Left ventricle myocardium inferior (tissue), 1 donor: ENCODE measurements at regions not wholly inside any gene's neighbourhood (a gene's known extent, or its start where the extent isn't known, plus 50 kb on each side); places are given as distances from the start of the nearest gene placed in this dataset.
"Not testable (repeated sequence)": the region's sequence is repeated elsewhere in the genome, so short reads cannot be mapped to it uniquely, and the experiment has no call there.

ENCODE experiments used
- DNase-seq: peaks from one replicate; pipeline ENCODE4 v3.0.0-alpha.2; 2020
- H3K27ac ChIP-seq: fragments of 200-600 bp; replicated peaks from 2 replicates; pipeline ENCODE4 v1.8.0; 2021
- H3K27me3 ChIP-seq: fragments of 200-600 bp; 2 replicates; pipeline ENCODE4 v1.8.0; 2021; ENCODE audit warnings: low read depth
- H3K36me3 ChIP-seq: fragments of 200-600 bp; 2 replicates; pipeline ENCODE4 v1.8.0; 2021
- H3K4me1 ChIP-seq: fragments of 200-600 bp; 2 replicates; pipeline ENCODE4 v1.8.0; 2021
- H3K4me3 ChIP-seq: fragments of 200-600 bp; 2 replicates; pipeline ENCODE4 v1.8.0; 2021; ENCODE audit warnings: mild to moderate bottlenecking, moderate library complexity
- H3K9me3 ChIP-seq: fragments of 200-600 bp; replicated peaks from 2 replicates; pipeline ENCODE4 v1.8.0; 2021
- CTCF ChIP-seq: fragments of 200-600 bp; IDR thresholded peaks from 2 replicates; pipeline ENCODE4 v1.8.0; 2021; ENCODE audit warnings: antibody characterized with exemption, mild to moderate bottlenecking, borderline replicate concordance
- intact Hi-C: fragments of 100-400 bp; cut with micrococcal nuclease; formaldehyde crosslinking; loops from one replicate; pipeline ENCODE4 v1.11.0; 2022
- donor health status: DM: no; HTN: yes; CAD: no; lungs with severe emphysema.

DNA sequence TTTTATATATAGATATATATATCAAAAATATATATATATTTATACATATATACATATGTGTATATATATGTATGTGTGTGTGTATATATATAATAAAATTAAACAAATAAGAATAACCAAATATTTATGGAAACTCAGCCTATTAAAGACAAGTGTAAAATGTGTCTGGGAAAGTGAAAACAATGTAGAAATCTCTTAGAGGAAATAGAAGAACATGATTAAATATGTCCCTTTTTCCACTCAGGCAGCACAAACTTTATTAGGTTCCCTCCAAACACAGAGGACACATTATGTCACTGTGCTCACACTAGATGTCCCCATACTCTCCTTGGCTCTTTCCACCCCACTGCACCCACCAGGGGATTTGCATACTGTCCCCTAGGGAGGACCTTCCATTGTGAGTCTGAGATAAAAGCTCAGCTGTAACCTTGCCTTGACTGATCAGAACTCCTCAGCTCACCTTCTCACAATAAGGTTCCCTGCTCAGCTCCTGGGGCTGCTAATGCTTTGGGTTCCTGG lies 1360.7 kb downstream of the RPIA start:
- H3K27ac ChIP-seq, H3K9me3 ChIP-seq, DNase-seq, H3K36me3 ChIP-seq, H3K4me1 ChIP-seq, intact Hi-C loops, H3K4me3 ChIP-seq: not testable (repeated sequence)
- H3K27me3 ChIP-seq, result peaks cover 18% of the 10 kb centered on the region

- no peaks in the 10 kb centered on the region for H3K36me3 ChIP-seq
- intact Hi-C loops, result no loop called here
- H3K4me3 ChIP-seq, result no peak overlapping the region
- no peaks in the 10 kb centered on the region for H3K4me1 ChIP-seq
- H3K9me3 ChIP-seq, result no peaks in the 10 kb centered on the region
- peaks cover 87% of the 10 kb centered on the region for H3K27me3 ChIP-seq
- peak; percentile 51 for TF ChIP-seq CTCF
- no peak for DNase-seq
- no peak overlapping the region for H3K27ac ChIP-seq
These were observed 1377.9 kb downstream of the RPIA start for GRCh38 chr2:90069290-90069894.

- H3K36me3 ChIP-seq, result no peaks in the 10 kb centered on the region
- intact Hi-C loops, result no loop called here
- TF ChIP-seq CTCF, result no peak
- H3K27me3 ChIP-seq, result peaks cover 66% of the 10 kb centered on the region
- no peak overlapping the region for H3K4me3 ChIP-seq
- H3K4me1 ChIP-seq, result no peaks in the 10 kb centered on the region
- DNase-seq, result no peak
- no peaks in the 10 kb centered on the region for H3K9me3 ChIP-seq
- no peak overlapping the region for H3K27ac ChIP-seq
These were observed 1384.8 kb downstream of the RPIA start for GRCh38 chr2:90076311-90076710.

- no peak for DNase-seq
- Histone ChIP-seq H3K4me3 (no peak overlapping the region), H3K36me3 (no peaks in the 10 kb centered on the region), H3K27ac (no peak overlapping the region), H3K9me3 (no peaks in the 10 kb centered on the region), H3K27me3 (peaks cover 50% of the 10 kb centered on the region), H3K4me1 (no peaks in the 10 kb centered on the region)
- no peak for TF ChIP-seq CTCF
- intact Hi-C loops, result no loop called here
These were observed 1386.5 kb downstream of the RPIA start for GRCh38 chr2:90077948-90078347.

DNA sequence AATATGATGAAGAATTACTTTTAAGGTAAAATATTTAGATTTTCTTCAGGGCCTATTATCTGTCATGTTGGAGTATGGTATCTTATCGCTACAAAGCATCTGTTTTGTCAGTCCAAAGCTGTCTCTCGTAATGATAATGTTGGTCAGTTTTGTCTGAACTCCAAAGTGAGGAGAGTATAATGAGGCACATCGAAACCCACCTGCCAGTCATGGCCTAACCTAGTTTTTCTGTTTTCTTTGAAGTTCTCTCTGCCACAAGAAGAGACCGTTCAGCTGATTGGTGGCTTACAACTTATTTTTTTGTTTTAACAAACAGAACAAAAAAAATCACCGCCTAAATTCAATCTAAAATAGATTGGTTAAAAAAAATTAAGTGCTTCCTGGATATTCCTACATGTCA lies 1387.9 kb downstream of the RPIA start:
- intact Hi-C loops, result no loop called here
- Histone ChIP-seq H3K27ac (no peak overlapping the region), H3K4me3 (no peak overlapping the region), H3K9me3 (no peaks in the 10 kb centered on the region), H3K27me3 (peaks cover 37% of the 10 kb centered on the region), H3K36me3 (no peaks in the 10 kb centered on the region), H3K4me1 (no peaks in the 10 kb centered on the region)
- no peak for DNase-seq
- TF ChIP-seq CTCF, result no peak

DNA sequence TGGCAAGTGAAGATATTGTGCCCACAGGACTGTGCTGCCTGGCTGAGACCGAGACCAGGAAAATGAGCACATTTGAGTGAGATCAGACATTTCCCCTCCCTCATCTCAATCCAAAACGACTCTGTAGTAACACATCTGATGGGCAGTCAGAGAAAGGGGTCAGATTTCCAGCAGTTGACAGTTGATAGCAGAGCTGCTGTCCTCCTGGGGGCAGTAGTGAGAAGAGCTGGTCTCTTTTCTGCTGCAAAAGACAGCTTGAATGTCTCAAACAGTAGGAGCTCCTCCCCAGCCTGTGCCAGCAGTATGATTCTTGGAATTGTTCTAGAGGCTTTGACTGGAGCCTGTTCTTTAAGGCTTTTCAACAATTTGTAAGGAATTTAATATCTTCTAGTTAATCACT lies 1396.3 kb downstream of the RPIA start:
- H3K36me3 ChIP-seq, H3K27ac ChIP-seq, H3K4me1 ChIP-seq, intact Hi-C loops, H3K27me3 ChIP-seq, H3K9me3 ChIP-seq, DNase-seq, H3K4me3 ChIP-seq: not testable (repeated sequence)
- TF ChIP-seq CTCF, result peak; percentile 18

GRCh38 chr2:90093571-90094270 lies 1402.2 kb downstream of the RPIA start:
- H3K4me3 ChIP-seq, H3K36me3 ChIP-seq, H3K4me1 ChIP-seq, H3K9me3 ChIP-seq, H3K27me3 ChIP-seq, intact Hi-C loops, DNase-seq, H3K27ac ChIP-seq: not testable (repeated sequence)

- H3K4me3 ChIP-seq, DNase-seq, intact Hi-C loops, H3K9me3 ChIP-seq, H3K27me3 ChIP-seq, H3K27ac ChIP-seq, H3K4me1 ChIP-seq, H3K36me3 ChIP-seq: not testable (repeated sequence)
These were observed 1406.1 kb downstream of the RPIA start for GRCh38 chr2:90097617-90098016.

DNA sequence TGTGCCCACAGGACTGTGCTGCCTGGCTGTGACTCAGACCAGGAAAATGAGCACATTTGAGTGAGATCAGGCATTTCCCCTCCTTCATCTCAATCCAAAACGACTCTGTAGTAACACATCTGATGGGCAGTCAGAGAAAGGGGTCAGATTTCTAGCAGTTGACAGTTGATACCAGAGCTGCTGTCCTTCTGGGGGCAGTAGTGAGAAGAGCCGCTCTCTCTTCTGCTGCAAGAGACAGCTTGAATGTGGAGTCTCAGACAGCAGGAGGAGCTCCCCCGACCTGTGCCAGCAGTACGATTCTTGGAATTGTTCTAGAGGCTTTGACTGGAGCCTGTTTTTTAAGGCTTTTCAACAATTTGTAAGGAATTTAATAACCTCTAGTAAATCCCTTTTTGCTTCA lies 1413.7 kb downstream of the RPIA start:
- H3K36me3 ChIP-seq, intact Hi-C loops, H3K27me3 ChIP-seq: not testable (repeated sequence)

More for the DNA sequence above, 1413.7 kb downstream of the RPIA start:
- not testable (repeated sequence) for H3K4me3 ChIP-seq, DNase-seq, H3K4me1 ChIP-seq, H3K27ac ChIP-seq, H3K9me3 ChIP-seq
